C4-2B (cell line): ENCODE measurements at regions not wholly inside any gene's neighbourhood (a gene's known extent, or its start where the extent isn't known, plus 50 kb on each side); places are given as distances from the start of the nearest gene placed in this dataset.

Source experiments
- CTCF ChIP-seq: fragments of 450-650 bp; conservative IDR thresholded peaks from 2 replicates; pipeline ENCODE4 v1.5.1; 2017; ENCODE audit warnings: mild to moderate bottlenecking
- ZFX ChIP-seq: fragments of 450-650 bp; IDR thresholded peaks from 2 replicates; pipeline ENCODE4 v1.6.1; 2017

- TF ChIP-seq CTCF (no peak), ZFX (no peak)
These were observed 278.0 kb downstream of the CGGBP1 start for GRCh38 chr3:87780811-87781210.
